ENCODE measurements at regions not wholly inside any gene's neighbourhood (a gene's known extent, or its start where the extent isn't known, plus 50 kb on each side); places are given as distances from the start of the nearest gene placed in this dataset.

DNA sequence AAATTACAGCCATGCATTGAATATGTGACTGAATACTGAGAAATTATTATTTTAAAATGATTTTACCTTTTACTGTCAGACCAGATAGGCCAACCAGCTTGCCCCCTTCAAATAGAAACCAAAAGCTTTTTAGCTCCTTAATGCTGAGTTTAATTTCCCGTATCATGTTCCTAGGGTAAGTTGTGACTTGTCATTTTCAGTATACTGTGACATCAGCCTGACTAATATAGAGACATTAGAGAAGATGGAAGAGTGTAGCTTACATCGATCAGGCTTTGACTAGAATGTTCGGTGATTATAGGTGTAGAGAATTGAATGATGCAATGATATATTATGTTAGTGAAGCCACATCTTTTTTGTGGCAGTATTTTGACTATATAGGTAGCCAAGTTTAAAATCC is 50.6 kb upstream of the ZEB2 start:
- H3K36me3 ChIP-seq = no peaks in the 10 kb centered on the region
- no peaks in the 10 kb centered on the region for H3K4me1 ChIP-seq
- intact Hi-C loops (cut with DNase I; ENCODE audit: low total_unique reads) = no loop called here
- no peak for DNase-seq (ENCODE audit: low spot score in 2 of 2)
- H3K27ac ChIP-seq = no peak overlapping the region
- H3K27me3 ChIP-seq = no peaks in the 10 kb centered on the region
- TF ChIP-seq, protein P1, sequence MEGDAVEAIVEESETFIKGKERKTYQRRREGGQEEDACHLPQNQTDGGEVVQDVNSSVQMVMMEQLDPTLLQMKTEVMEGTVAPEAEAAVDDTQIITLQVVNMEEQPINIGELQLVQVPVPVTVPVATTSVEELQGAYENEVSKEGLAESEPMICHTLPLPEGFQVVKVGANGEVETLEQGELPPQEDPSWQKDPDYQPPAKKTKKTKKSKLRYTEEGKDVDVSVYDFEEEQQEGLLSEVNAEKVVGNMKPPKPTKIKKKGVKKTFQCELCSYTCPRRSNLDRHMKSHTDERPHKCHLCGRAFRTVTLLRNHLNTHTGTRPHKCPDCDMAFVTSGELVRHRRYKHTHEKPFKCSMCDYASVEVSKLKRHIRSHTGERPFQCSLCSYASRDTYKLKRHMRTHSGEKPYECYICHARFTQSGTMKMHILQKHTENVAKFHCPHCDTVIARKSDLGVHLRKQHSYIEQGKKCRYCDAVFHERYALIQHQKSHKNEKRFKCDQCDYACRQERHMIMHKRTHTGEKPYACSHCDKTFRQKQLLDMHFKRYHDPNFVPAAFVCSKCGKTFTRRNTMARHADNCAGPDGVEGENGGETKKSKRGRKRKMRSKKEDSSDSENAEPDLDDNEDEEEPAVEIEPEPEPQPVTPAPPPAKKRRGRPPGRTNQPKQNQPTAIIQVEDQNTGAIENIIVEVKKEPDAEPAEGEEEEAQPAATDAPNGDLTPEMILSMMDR (IDR thresholded peaks at IDR 0.05) = no peak
- TF ChIP-seq POLR2AphosphoS5 (IDR thresholded peaks at IDR 0.05) (no peak), POLR2A (IDR thresholded peaks at IDR 0.05) (no peak)
- H3K4me3 ChIP-seq = no peak overlapping the region
- H3K9me3 ChIP-seq = no peaks in the 10 kb centered on the region
